ENCODE measurements at regions not wholly inside any gene's neighbourhood (a gene's known extent, or its start where the extent isn't known, plus 50 kb on each side); places are given as distances from the start of the nearest gene placed in this dataset.
"Not testable (repeated sequence)": the region's sequence is repeated elsewhere in the genome, so short reads cannot be mapped to it uniquely, and the experiment has no call there.

DNA sequence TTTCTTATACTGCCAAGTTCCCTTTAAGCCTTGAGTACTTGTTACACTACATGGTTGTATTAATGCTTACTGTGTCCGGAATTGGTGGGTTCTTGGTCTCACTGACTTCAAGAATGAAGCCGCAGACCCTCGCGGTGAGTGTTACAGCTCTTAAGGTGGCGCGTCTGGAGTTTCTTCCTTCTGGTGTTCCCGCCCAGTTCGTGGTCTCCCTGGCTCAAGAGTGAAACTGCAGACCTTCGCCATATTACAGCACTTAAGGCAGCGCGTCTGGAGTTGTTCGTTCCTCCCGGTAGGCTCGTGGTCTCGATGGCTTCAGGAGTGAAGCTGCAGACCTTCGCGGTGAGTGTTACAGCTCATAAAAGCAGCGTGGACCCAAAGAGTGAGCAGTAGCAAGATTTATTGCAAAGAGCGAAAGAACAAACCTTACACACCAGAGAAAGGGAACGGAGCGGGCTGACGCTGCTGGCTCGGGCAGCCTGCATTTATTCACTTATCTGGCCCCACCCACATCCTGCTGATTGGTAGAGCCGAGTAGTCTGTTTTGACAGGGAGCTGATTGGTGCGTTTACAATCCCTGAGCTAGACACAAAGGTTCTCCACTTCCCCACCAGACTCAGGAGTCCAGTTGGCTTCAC is 1171.3 kb upstream of the B3GALT2 start:
- DNase-seq: not testable (repeated sequence)

DNA sequence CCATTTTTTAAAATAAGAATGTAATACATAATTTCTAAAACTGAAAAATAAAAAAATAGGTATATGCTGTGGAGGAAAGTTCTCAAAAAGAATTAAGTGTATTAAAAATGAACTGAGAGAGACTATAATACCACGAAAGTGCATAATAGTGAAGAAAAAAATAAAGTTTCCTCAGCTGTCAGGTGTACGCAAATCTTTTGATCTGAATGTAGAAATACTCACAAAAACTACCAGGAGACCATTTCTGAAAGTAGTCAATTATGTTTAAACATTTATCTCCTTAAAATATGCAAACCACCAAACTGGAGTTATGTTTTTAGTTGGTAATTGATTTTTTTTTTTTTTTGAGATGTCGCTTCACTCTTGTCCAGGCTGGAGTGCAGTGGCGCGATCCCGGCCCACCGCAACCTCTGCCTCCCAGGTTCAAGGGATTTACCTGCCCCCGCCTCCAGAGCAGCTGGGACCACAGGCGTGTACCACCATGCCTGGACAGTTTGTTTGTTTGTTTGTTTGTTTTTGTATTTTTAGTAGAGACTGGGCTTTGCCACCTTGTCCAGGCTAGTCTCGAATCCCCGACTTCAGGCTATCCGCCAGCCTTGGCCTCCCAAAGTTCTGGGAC is 1169.2 kb upstream of the B3GALT2 start:
- DNase-seq: no peak

DNA sequence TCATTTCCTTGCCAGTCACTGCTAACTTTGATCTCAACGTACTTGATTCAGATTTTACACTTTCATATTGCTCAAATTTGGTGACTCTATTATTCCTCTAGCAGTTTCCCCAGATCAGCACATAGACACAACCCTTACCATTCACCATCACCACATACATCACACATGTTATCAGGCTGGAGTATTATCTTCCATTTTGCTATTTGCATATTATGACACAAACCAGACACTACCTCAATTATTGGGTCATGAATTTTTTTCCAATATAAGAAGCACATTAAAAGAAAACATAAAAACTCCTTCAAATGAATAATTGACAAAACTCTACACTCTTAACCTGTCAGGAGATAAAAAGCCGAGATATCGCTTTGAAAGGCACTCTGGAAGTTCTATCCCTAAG is 1166.7 kb upstream of the B3GALT2 start:
- DNase-seq: no peak

DNA sequence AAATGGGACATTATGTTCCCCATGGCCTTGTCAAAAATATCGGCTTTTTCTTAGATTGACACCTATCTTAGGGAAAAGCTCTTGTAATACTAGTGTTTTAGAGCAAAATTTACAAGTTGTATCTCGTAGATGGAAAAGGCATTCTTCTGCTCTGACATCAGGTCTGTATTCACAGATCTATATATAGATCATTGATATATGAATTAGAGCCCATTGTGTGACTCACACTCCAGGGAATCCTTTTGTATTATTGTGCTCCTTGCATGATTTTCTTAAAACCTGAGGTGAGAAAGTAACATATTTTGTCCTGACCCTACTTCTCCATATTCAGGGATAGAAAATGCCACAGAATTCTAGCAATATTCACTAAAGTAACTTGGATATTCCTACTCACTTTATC is 1160.8 kb upstream of the B3GALT2 start:
- no peak for DNase-seq

DNA sequence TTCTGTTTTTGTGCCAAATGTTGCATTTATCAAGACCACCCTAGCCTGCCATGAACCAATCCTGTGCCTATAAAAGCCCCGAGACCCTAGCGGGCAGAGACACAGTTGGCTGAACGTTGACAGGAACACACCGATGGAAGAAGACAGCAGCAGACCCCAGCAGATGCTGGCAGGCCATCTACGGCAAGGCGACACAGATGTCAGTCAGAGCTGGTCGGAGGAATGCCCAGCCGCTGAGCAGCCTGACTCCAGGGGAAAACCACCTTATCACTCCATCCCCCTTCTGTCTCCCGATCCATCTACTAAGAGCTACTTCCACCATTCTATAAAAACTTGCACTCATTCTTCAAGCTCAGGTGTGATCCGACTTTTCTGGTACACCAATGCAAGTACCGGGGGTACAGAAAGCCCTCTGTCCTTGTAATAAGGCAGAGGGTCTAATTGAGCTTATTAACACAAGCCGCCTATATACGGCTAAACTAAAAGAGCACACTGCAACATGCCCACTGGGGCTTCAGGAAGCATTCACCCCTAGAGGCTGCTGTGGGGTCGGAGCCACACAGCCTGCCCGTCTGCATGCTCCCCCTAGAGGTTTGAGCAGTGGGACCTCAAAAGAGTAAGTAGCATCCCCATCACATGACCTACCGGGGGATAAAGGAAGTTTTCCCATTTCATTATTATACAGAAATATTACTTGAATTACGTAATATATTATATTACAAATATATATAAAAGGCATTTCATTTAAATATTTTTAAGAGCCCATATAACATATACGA is 1156.3 kb upstream of the B3GALT2 start:
- no peak for DNase-seq

DNA sequence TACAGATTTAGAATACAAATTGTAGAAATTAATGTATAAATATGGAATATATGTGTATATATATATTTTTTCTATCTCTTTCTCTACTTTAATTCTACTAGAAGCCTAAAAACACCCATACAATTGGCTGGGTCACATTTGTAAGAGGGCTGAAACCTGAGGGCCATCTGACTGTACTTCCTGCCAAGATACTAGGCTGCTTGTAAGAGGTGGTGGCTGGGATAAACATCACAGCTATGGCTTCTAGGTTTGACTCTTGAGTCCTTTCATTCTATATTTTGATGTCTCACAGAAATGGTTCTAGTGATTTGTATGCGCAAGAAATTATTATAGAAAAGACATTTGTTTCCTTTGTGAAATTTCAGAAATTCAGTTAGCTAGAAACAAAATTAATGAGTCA is 1155.2 kb upstream of the B3GALT2 start:
- DNase-seq: no peak

DNA sequence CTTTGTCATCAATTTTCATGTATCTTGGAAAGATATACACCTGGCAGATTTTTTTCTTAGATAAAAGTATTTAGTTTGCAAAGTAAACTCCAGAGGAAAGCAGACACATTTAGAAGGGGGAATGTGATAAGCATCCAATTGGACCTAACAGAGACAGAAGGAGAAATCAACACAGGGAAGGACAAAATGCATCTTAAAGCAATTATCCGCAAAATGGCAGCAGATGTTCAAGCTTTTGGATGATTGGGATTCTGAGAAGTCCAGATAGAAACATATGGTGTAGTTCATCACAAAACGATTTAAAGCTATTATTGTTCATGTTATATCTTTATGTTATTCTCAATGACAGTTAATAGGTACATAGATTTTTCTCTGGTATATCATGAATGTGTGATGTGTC is 1153.1 kb upstream of the B3GALT2 start:
- no peak for DNase-seq

DNA sequence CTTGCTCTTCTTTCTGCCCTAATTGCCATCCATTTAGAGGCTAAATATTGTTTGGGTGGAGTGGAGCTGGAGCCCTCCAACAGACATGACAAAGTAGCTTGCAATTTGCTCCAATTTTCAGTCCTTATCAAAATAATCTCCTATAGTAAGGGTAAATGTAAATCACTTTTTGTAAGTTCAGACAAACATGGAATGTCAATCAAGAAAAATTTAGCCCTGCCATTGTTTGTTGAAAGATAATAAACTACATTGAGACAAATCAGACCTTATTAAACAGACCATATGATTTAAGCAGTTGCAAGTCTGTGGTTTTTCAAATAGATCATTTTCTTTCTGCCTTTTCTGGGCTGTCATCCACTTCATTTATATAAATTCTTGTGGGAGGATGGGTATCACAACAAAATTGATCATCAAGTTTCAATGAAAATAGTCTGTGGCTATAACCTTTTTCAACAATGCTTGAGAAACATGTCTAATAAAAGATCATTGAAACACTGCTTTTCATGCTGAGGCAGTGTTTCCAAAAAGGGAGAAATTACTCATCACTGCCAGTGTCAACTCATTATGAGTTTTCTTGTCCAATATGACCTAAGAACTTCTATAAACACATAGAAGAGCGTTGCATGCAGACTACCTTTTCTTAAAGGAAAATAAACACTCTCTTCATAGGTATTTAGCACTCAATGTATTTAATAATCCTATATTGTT is 1152.0 kb upstream of the B3GALT2 start:
- no peak for DNase-seq

DNA sequence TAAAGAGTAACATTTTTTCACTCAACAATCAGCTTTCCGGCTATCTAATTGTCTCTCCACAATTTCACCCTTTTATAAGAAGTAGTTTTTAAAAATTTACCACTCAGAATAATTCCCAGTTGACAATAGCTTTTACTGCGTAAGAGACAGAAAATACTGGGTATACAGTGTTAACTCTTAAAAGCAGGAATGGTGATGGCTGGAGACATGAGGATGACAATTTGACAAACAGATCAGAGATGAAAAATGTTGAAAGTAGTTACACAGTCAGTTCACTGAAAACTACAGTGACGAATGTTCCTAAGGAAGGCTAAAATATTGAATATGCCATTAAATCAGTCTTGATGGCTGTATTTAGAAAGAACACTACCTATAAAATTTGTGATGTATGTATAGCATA is 1146.8 kb upstream of the B3GALT2 start:
- DNase-seq: no peak

DNA sequence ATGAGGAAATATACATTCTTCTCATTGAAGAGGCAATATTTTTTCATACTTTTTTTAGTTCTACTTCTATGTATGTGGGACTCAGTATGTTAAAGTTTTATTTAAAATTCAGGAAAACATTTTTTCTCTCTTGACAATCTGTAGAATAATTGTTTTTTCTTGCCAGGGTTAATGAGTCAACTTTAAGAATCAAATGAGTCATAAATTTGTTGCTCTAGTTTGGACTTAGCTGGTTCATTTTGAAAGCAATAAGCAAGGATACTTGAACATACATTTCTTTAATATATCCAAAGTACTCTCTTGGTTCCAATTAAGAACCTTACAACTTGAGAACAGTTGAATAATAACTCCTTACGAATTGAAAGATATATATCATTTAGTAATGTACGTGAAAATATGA is 1145.3 kb upstream of the B3GALT2 start:
- no peak for DNase-seq

DNA sequence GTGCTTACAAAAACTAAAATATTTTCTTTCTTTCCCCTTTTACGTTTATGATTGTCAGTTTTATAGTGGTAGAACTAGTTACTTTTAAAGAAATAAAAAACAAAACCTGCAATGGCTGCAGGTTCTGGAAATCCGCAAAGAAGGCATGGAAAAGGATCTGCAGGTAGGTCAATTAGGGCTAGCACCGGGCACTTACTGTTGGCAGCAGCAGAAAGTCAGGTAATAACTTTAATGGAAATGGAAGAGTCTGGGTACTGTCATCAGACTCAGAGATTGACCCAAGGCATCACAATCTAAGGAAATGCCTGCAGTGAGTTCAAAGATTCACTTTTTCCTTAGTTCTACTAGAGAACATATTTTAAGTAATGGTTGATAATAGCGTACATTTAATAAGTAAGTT is 1136.3 kb upstream of the B3GALT2 start:
- DNase-seq: no peak

DNA sequence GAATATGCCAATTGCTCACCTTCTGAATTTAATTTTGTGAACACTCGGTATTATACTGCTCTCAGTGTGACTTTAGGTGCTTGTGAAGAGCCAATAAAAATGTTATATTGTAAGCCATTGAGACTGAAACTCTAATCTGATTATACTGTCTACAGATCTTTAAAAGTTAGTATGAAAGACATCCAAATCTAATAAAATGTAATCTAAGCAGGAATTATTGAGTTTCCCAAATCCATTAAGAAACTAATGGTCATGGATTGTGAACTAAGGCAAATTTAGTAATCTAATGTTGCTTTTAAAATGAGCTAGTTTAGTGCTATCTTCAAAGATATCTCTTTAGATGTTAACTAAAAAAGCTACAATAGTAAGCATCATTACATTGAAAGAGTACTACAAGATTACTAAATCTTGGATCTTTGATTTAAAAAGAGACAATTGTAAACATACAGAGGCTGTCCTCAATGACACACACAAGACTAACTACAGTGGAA is 1132.4 kb upstream of the B3GALT2 start:
- no peak for DNase-seq

DNA sequence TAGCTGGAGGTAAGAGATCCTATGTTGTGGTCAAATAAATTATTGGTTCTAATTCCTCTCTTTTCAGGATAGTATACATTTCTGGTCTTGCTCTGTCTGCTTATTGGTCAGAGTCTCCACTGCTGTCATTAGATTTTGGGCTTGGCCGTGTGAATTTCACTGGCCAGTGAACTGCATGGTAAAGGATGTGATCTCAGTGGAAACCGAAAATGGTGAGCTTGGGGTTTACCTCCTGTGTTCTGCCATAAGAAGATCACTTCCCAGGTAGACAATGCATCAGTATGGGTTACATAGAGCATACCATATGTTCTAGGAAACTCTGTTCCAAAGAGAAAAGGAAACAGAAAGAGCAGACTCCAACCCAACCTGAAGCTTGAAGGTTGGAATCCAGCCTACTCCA is 1123.3 kb upstream of the B3GALT2 start:
- no peak for DNase-seq

DNA sequence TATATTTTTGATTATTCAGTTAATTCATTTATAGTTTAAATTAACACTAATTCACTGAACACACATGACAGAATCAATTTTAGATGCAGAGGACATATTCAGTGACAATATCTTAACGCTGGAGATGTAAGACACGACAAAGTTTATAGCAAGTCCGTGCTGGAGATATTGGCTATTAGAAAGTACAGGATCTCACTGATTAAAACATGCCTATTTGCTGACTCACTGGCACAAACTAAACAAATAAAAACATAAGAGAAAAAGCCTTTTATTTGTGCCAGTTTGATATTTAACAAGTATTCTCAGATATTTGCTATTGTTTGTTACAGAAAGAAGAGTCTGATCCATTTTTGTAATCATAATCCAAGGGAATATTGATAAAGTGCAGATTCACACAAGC is 1122.9 kb upstream of the B3GALT2 start:
- DNase-seq: no peak

DNA sequence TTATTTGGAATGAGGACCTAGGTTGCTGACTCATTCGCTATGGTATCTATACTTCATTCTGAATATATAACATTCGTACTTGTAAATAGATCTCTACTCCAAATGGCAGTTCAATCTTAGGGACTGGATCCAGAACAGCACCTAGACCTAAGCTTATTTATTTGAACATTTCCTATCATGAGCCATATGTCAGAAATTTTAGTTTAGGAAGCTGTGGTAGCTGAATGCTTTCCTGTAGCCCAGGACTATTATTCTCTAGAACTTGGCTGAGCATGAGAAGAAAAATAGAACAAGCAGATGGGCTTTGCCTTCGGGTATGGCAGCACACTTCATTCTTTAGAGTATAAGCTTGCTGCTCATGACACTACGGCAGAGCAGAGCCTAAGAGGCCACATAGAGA is 1114.4 kb upstream of the B3GALT2 start:
- no peak for DNase-seq

DNA sequence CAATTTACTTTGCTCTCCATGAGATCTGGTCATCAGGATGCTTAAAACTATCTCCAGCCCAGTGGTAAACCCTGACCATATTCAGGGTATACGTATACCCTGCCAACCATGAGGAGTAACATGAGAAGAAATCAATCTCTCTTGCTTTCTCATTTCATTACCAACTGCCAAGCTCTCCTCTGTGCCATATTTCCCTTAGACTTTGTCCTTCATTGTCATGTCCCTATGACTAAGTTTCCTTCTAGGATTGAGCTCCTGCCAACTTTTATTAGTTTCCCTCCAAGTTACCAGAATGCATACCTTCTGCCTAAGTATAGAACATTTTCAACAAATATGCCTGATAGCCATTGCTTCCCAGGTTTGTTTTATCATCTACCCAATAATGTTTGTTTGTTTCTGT is 1113.9 kb upstream of the B3GALT2 start:
- DNase-seq: no peak

DNA sequence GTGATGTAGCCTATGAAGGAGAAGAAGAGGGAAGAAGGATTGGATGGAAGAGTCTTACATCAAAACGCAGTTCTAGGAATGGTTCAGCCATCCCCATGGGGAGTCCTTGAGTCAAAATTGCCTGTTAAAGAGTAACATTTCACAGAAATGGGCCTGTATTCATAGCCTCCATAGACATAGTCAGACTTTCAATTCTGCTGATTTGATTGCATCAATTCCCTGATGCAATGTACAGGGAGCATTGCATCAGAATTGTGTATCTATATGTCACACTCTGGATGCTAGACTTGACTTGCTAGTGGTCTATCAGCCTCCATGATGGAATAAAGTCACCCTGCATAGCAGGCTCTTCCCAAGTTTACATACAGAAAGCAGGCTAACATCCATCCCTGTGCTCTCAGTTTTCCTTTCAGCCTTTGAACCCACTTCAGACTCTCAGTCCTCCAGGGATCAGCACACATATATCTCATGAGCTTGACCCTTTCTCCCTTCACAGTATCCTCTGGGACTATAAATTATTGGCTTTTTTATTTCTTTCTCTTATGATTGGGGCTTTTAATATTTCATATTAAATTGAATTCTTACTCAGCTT is 1111.7 kb upstream of the B3GALT2 start:
- no peak for DNase-seq

DNA sequence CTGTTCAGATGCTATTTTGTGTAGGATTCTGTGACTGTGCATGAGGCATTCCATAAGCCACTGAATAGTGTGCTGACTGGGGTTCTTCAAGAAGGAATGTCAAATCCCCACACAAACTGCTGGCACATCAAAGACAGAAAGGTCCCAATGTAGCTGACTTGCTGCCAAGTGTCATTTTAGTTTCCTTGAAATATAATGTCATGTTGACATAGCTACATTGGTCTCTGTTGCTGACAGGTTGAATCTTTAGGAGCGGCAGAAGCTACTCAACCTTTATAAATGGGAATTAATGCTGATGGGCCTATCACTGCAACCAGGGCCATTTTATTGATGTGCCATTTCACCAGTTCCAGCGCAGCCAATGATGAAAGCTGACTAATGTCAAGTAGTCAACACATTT is 1110.7 kb upstream of the B3GALT2 start:
- DNase-seq: no peak

DNA sequence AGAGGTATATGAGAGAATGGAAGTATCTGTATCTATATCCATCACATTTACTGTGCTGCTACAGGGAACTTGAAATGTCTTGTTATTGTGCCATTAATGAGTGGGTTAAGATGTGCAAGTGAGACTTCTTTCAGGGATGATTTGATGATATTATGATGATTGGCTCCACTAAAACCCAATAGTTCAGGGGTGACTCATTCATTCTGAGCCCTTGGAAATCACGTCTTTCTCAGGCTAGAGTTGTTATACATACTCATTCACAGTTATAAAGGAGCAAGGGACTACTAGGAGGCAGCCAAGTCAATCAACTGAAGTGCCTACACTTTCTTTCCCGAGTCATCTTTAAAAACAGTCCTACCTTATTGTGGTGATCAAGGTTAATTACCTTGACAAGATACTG is 1109.8 kb upstream of the B3GALT2 start:
- DNase-seq: no peak

DNA sequence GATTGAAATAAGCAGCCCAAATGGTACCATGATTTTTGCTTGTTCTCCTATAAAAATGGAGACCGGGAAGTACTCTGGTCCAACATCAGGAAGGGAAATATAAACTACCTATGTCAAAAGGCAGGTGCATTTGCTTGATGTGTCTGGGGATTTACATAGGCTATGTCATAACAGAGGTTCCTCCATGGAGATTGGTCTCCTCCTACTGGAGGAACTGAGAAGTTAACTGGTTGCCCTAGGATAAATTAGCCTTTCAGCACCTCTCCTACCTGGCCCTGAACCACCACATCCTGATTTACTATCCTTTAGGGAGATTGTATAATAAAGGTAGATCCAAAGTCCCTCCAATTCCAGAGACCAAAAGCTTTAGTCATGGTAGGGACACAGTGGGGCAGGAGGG is 1109.3 kb upstream of the B3GALT2 start:
- DNase-seq: peak; percentile 80

DNA sequence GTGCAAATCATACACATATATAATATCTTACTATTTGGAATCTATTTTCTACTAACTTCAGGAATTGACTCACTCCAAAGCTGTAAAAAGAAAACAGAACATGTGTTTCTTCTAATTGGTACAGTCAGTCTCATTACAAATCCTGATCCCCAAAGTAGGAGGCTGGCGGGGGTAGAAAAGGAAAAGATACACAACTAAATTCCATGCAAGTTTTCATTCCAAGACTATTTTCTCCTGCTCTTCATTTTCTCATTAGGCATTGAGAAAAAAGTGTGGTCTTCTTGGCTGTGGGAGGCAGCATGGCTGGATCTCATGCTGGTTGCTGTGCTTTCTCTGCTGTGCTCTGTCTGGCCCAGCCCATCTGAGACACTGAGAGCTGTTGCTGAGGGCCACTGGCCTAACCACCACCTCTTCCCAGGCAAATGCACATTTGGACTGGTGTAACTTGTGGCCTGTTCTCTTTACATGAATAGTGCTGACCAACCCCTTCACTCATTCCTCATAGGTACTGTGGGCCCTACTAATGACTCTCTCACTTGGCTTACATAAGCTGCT is 1107.5 kb upstream of the B3GALT2 start:
- DNase-seq: no peak

DNA sequence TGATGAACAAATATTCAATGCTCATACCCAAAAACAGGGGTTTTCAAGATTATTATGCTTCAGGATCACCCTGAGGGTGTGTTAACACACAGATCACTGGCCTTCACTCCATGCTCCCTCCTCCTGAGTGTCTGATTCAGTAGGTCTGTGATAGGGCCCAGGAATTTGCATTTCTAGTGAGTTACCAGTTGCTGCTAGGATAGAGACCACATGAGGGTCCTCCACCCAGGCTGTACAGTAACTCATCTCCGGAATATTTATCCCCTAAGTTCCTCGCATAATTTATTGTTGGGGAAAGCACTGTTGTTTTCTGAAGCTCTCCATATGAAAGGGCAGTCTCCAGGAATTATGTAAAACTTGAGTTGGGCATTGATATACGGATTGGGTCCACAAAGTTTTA is 1106.6 kb upstream of the B3GALT2 start:
- DNase-seq: no peak
